Testis (tissue), 2 donors: ENCODE measurements at regions not wholly inside any gene's neighbourhood (a gene's known extent, or its start where the extent isn't known, plus 50 kb on each side); places are given as distances from the start of the nearest gene placed in this dataset.

Source experiments
- DNase-seq: peaks from one replicate; pipeline ENCODE4 v3.0.0-alpha.2; 2019
- H3K27ac ChIP-seq, 2 donors: fragments of 200-600 bp; sonication (generic); one replicate each; pipeline ENCODE4 v1.5.1; 2019
- H3K27me3 ChIP-seq: fragments of 200-600 bp; sonication (generic); one replicate; pipeline ENCODE4 v1.5.1; 2019
- H3K36me3 ChIP-seq: fragments of 200-600 bp; sonication (generic); one replicate; pipeline ENCODE4 v1.5.1; 2017; ENCODE audit warnings: low read depth; ENCODE audit errors: missing control alignments
- H3K4me1 ChIP-seq: fragments of 200-600 bp; sonication (generic); one replicate; pipeline ENCODE4 v1.5.1; 2019
- H3K4me3 ChIP-seq, 2 donors: fragments of 200-600 bp; sonication (generic); one replicate each; pipeline ENCODE4 v1.5.1; 2017 to 2019
- H3K9me3 ChIP-seq: fragments of 200-600 bp; sonication (generic); one replicate; pipeline ENCODE4 v1.5.1; 2017
- POLR2A ChIP-seq: fragments of 450-650 bp; IDR thresholded peaks from one replicate; pipeline ENCODE4 v1.6.1; 2017; ENCODE audit warnings: antibody characterized with exemption, mild to moderate bottlenecking, moderate library complexity
- WGBS, 2 donors: methylation state at CpG; one replicate each; pipeline ENCODE4 v1.1.5; 2018; 5-methylcytosine and 5-hydroxymethylcytosine counted together
- intact Hi-C: fragments of 100-400 bp; cut with DNase I; formaldehyde crosslinking; loops from one replicate; pipeline ENCODE4 v1.15.1; 2023; ENCODE audit warnings: low total_unique reads
- TF ChIP-seq, protein P1 (sequence below), 3 experiments: fragments of 450-650 bp in 2 of 3; fragments of 200-600 bp in 1 of 3; sonication (generic) in 1 of 3; IDR thresholded peaks; one replicate each; pipeline ENCODE4 v1.5.1; 2016 to 2019; ENCODE audit warnings: antibody characterized with exemption in 3 of 3, mild to moderate bottlenecking in 2 of 3, moderate library complexity in 1 of 3

DNA sequence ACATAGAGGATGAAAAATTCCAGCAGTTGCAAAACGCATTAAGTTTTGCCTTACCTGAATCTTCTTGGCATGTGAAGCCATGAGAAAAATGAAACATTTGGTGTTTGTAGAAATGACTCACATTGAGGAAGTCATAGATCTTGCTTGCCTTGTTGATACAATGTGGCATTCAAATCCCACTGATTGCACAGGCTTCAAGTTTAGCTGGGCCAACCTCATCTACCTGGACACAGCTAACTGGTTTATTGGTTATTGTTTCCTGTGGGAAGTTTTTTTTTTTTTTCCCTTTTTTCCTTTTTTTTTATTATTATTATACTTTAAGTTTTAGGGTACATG is 168.9 kb upstream of the C21orf91 start:
- no peak overlapping the region for H3K27ac ChIP-seq
- TF ChIP-seq, protein P1, sequence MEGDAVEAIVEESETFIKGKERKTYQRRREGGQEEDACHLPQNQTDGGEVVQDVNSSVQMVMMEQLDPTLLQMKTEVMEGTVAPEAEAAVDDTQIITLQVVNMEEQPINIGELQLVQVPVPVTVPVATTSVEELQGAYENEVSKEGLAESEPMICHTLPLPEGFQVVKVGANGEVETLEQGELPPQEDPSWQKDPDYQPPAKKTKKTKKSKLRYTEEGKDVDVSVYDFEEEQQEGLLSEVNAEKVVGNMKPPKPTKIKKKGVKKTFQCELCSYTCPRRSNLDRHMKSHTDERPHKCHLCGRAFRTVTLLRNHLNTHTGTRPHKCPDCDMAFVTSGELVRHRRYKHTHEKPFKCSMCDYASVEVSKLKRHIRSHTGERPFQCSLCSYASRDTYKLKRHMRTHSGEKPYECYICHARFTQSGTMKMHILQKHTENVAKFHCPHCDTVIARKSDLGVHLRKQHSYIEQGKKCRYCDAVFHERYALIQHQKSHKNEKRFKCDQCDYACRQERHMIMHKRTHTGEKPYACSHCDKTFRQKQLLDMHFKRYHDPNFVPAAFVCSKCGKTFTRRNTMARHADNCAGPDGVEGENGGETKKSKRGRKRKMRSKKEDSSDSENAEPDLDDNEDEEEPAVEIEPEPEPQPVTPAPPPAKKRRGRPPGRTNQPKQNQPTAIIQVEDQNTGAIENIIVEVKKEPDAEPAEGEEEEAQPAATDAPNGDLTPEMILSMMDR (IDR thresholded peaks at IDR 0.05) = no peak
- no peak for TF ChIP-seq POLR2A
- H3K4me1 ChIP-seq = no peaks in the 10 kb centered on the region
- H3K4me3 ChIP-seq = no peak overlapping the region
- 56 to 88% methylated on average over 1 of the region's 1 CpG for WGBS, 2 donors
- H3K36me3 ChIP-seq = no peaks in the 10 kb centered on the region
- no peaks in the 10 kb centered on the region for H3K27me3 ChIP-seq
- no peaks in the 10 kb centered on the region for H3K9me3 ChIP-seq
- intact Hi-C loops = no loop called here
- DNase-seq = no peak

- TF ChIP-seq, protein P1 (IDR thresholded peaks at IDR 0.05) = no peak
- no peak for TF ChIP-seq POLR2A
- H3K4me1 ChIP-seq = no peaks in the 10 kb centered on the region
- intact Hi-C loops = no loop called here
- no peak overlapping the region for H3K27ac ChIP-seq
- H3K4me3 ChIP-seq = no peak overlapping the region
- no peak for DNase-seq
- H3K27me3 ChIP-seq = no peaks in the 10 kb centered on the region
- no peaks in the 10 kb centered on the region for H3K36me3 ChIP-seq
- H3K9me3 ChIP-seq = no peaks in the 10 kb centered on the region
Measured at GRCh38 chr21:17987382-17988101, 168.4 kb upstream of the C21orf91 start.

DNA sequence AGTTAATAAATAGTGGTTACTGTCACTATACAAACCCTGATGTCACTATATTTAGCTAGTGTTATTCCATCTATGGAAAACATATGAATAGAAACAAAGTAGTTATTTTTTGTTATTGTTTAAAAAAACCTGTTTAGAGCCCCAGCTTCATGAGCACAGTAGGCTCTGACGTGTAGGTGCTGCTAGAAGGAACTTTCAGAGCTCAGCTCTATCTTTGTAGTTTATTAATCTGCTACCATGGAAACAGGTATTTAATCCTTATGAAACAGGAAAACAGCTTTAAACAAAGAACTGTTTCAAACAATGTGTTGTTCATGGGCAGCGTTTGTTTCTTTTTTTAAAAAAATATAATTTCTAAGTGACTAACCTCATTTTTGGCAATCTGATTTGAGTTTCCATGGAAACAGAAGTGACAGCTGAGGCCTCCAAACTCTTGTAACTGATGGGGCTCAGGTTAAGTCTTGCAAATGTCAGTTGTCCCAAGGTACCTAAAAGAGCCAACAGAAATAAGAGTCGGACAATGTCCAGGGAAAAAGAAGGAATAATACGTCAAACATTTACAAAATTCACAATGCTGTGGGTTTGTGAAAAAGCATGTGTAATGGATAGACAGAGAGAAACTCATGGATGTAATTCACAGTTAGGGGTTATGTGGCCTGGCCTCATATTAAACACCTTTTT is 162.0 kb upstream of the C21orf91 start:
- intact Hi-C loops = no loop called here
- no peak for DNase-seq
- 66 to 74% methylated on average over 4 of the region's 4 CpGs for WGBS, 2 donors

GRCh38 chr21:17979763-17980162 is 160.6 kb upstream of the C21orf91 start:
- intact Hi-C loops = no loop called here
- no peak for DNase-seq
- TF ChIP-seq, protein P1 (IDR thresholded peaks at IDR 0.05) = no peak
- no peak for TF ChIP-seq POLR2A
- H3K27me3 ChIP-seq = no peaks in the 10 kb centered on the region
- no peaks in the 10 kb centered on the region for H3K9me3 ChIP-seq
- 47 to 56% methylated on average over 1 of the region's 1 CpG for WGBS, 2 donors
- H3K4me1 ChIP-seq = no peaks in the 10 kb centered on the region
- H3K36me3 ChIP-seq = no peaks in the 10 kb centered on the region
- no peak overlapping the region for H3K4me3 ChIP-seq
- no peak overlapping the region for H3K27ac ChIP-seq

More for the DNA sequence above, 162.0 kb upstream of the C21orf91 start:
- Histone ChIP-seq H3K4me3 (no peak overlapping the region), H3K4me1 (no peaks in the 10 kb centered on the region), H3K27ac (no peak overlapping the region), H3K9me3 (no peaks in the 10 kb centered on the region), H3K36me3 (no peaks in the 10 kb centered on the region), H3K27me3 (no peaks in the 10 kb centered on the region)
- TF ChIP-seq, protein P1 (IDR thresholded peaks at IDR 0.05) = no peak
- no peak for TF ChIP-seq POLR2A

GRCh38 chr21:17978895-17979294 is 159.7 kb upstream of the C21orf91 start:
- TF ChIP-seq POLR2A = no peak
- TF ChIP-seq, protein P1 (IDR thresholded peaks at IDR 0.05) = no peak
- no peak for DNase-seq
- Histone ChIP-seq H3K27me3 (no peaks in the 10 kb centered on the region), H3K9me3 (no peaks in the 10 kb centered on the region), H3K27ac (no peak overlapping the region), H3K36me3 (no peaks in the 10 kb centered on the region), H3K4me1 (no peaks in the 10 kb centered on the region), H3K4me3 (no peak overlapping the region)
- intact Hi-C loops = no loop called here
- WGBS, 2 donors = 45 to 55% methylated on average over 3 of the region's 3 CpGs
